Tibial artery (tissue), 4 donors: ENCODE measurements at regions not wholly inside any gene's neighbourhood (a gene's known extent, or its start where the extent isn't known, plus 50 kb on each side); places are given as distances from the start of the nearest gene placed in this dataset.

ENCODE experiments used
- DNase-seq, 2 donors: peaks; one replicate each; pipeline ENCODE4 v3.0.0-alpha.2; 2019
- H3K27ac ChIP-seq, 2 donors: fragments of 200-600 bp; sonication (generic) in 1 of 2; 1 replicate in 1 of 2; 2 replicates in 1 of 2; pipeline ENCODE4 v1.5.1; 2018 to 2019; ENCODE audit warnings: mild to moderate bottlenecking in 1 of 2
- H3K27me3 ChIP-seq, 2 donors: fragments of 200-600 bp; sonication (generic) in 1 of 2; one replicate each; pipeline versions ENCODE4 v1.5.1 to v1.6.0; 2016 to 2019
- H3K36me3 ChIP-seq, 3 donors: fragments of 200-600 bp; sonication (generic) in 2 of 3; one replicate each; pipeline ENCODE4 v1.5.1; 2016 to 2019; ENCODE audit warnings: mild to moderate bottlenecking in 2 of 3
- H3K4me1 ChIP-seq, 4 donors: fragments of 200-600 bp; sonication (generic) in 2 of 4; 1 replicate in 3 of 4; 2 replicates in 1 of 4; pipeline ENCODE4 v1.5.1; 2016 to 2019
- H3K4me3 ChIP-seq, 2 donors: fragments of 200-600 bp; sonication (generic) in 1 of 2; 1 replicate in 1 of 2; 2 replicates in 1 of 2; pipeline ENCODE4 v1.5.1; 2018 to 2019; ENCODE audit warnings: mild to moderate bottlenecking in 2 of 2
- H3K9me3 ChIP-seq, 3 donors: fragments of 200-600 bp; sonication (generic) in 1 of 3; one replicate each; pipeline ENCODE4 v1.5.1; 2016 to 2019
- CTCF ChIP-seq, 2 experiments: fragments of 200-600 bp in 1 of 2; fragments of 450-650 bp in 1 of 2; IDR thresholded peaks; one replicate each; pipeline ENCODE4 v1.5.1; 2017 to 2019; ENCODE audit warnings: antibody characterized with exemption in 2 of 2, mild to moderate bottlenecking in 1 of 2, moderate library complexity in 1 of 2
- intact Hi-C: fragments of 100-400 bp; cut with DNase I; formaldehyde crosslinking; loops from one replicate; pipeline ENCODE4 v1.15.0; 2023; ENCODE audit warnings: low total_unique reads

DNA sequence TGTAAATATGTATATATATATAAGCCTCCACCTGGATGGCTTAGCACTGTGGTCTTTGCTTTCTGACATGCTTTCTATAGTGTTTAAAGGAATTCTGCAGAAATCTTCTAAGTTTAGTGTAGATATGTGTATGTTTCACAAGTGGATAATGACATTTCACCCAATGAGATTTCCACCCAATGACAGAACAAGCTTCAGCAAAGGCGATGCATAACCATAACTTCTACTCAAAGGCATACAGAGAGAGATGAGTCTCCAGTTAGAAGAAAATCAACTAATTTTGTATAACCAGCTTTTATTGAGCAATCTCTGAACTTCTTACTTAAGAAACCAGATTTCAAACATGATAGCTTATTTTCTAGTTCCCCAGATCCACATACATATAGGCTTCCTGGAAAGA lies 134.0 kb downstream of the DYRK2 start:
- Histone ChIP-seq H3K27ac (no peak overlapping the region), H3K27me3 (no peaks in the 10 kb centered on the region), H3K36me3 (no peaks in the 10 kb centered on the region), H3K4me1 (peaks cover 0 to 9% (median 1%) of the 10 kb centered on the region in 4 donors), H3K4me3 (no peak overlapping the region), H3K9me3 (no peaks in the 10 kb centered on the region)
- intact Hi-C loops, result no loop called here
- DNase-seq, result no peak
- no peak for TF ChIP-seq CTCF (IDR thresholded peaks at IDR 0.05)

DNA sequence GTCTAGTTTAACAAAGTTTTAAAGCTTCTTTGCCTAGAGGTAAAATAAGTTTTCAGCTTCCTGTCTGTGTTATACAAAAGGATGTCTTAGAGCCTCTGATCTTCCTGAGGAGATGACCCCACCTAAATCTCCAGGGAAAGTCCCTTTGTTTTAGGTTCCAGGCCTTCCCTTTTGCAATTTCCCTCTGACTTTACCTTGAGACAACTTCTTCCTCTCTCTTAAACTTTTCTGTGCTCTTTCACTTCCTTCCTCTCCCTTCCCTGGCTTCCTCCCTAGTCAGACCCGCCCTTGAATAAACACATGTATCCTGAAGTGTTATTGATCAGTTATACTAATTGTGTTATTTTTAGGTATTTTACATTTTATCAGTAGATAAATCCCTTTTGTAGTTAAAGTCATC lies 134.8 kb downstream of the DYRK2 start:
- Histone ChIP-seq H3K27ac (no peak overlapping the region), H3K36me3 (no peaks in the 10 kb centered on the region), H3K4me1 (peaks cover 0 to 14% (median 1%) of the 10 kb centered on the region in 4 donors), H3K27me3 (no peaks in the 10 kb centered on the region), H3K4me3 (no peak overlapping the region), H3K9me3 (no peaks in the 10 kb centered on the region)
- no peak for DNase-seq
- intact Hi-C loops, result no loop called here
- TF ChIP-seq CTCF (IDR thresholded peaks at IDR 0.05), result no peak

GRCh38 chr12:67784831-67785230 lies 136.3 kb downstream of the DYRK2 start:
- no peak for TF ChIP-seq CTCF (IDR thresholded peaks at IDR 0.05)
- Histone ChIP-seq H3K27ac (no peak overlapping the region), H3K4me3 (no peak overlapping the region), H3K9me3 (no peaks in the 10 kb centered on the region), H3K27me3 (no peaks in the 10 kb centered on the region), H3K4me1 (peaks cover 0 to 20% (median 1%) of the 10 kb centered on the region in 4 donors), H3K36me3 (no peaks in the 10 kb centered on the region)
- no peak for DNase-seq
- intact Hi-C loops, result no loop called here

DNA sequence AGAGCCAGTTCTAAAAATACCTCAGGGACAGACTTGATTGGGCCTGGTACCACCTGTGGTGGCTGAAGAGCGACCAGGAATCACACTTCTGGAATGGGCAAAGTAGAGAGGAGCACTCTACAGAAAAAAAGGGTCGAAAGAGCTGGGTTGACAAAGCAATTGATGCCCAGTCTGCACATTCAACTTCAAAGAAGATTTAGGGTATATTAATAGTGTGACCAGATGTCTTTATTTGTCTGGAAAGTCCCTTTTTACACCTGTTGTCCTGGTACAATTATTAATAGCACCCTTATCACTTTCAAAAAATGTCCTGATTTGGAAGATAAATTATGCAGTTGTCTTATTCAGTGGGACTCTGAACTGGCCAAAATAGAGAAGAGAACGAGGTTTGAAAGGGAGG lies 137.5 kb downstream of the DYRK2 start:
- H3K36me3 ChIP-seq, result no peaks in the 10 kb centered on the region
- no peaks in the 10 kb centered on the region for H3K9me3 ChIP-seq
- no peak overlapping the region for H3K27ac ChIP-seq
- H3K4me3 ChIP-seq, result no peak overlapping the region
- H3K27me3 ChIP-seq, result no peaks in the 10 kb centered on the region
- H3K4me1 ChIP-seq, result peaks cover 0 to 20% (median 1%) of the 10 kb centered on the region in 4 donors
- no peak for DNase-seq
- intact Hi-C loops, result no loop called here
- TF ChIP-seq CTCF (IDR thresholded peaks at IDR 0.05), result no peak

- Histone ChIP-seq H3K4me3 (no peak overlapping the region), H3K36me3 (no peaks in the 10 kb centered on the region), H3K27ac (no peak overlapping the region), H3K4me1 (peaks cover 0 to 14% (median 1%) of the 10 kb centered on the region in 4 donors), H3K9me3 (no peaks in the 10 kb centered on the region), H3K27me3 (no peaks in the 10 kb centered on the region)
- TF ChIP-seq CTCF (IDR thresholded peaks at IDR 0.05), result no peak
- intact Hi-C loops, result no loop called here
- DNase-seq, result no peak
Measured at GRCh38 chr12:67788118-67788517, 139.6 kb downstream of the DYRK2 start.

DNA sequence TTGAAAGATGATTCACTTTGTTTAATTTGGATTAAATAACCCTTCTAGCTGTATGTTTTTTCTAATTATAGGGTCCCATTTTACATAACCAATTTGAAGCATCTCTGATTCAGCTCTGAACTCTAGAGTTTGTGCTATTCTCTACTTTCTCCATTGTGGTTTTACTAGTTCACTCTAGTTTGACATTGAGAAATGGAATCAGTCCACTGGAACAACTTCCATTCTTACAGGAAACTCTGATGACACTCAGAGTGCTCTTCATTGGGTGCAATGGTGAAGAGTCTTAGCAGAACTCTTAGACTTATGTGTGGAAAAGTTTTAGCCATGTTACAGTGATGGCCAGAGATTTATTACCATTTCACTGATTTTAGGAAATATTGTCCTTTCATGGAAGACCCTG lies 140.7 kb downstream of the DYRK2 start:
- no peak for TF ChIP-seq CTCF (IDR thresholded peaks at IDR 0.05)
- peaks cover 0 to 11% (median 0%) of the 10 kb centered on the region in 4 donors for H3K4me1 ChIP-seq
- intact Hi-C loops, result no loop called here
- no peak for DNase-seq
- no peaks in the 10 kb centered on the region for H3K9me3 ChIP-seq
- no peak overlapping the region for H3K4me3 ChIP-seq
- H3K27ac ChIP-seq, result no peak overlapping the region
- no peaks in the 10 kb centered on the region for H3K27me3 ChIP-seq
- H3K36me3 ChIP-seq, result no peaks in the 10 kb centered on the region
